SK-N-SH (cell line): ENCODE measurements at regions not wholly inside any gene's neighbourhood (a gene's known extent, or its start where the extent isn't known, plus 50 kb on each side); places are given as distances from the start of the nearest gene placed in this dataset.

ENCODE experiments used
- CTCF ChIA-PET: fragments of 300-600, 350-600 bp; formaldehyde crosslinking; extraction: SDS; loops from one replicate; lab custom pipeline; 2021; lab: Yijun Ruan, JAX
- POLR2A ChIA-PET: fragments of 350-600 bp; sonication (Branson Sonifier 250); formaldehyde crosslinking; extraction: SDS; loops from one replicate; lab custom pipeline; 2020; ENCODE audit warnings: antibody characterized with exemption, inconsistent platforms; lab: Yijun Ruan, JAX
- DNase-seq: peaks from one replicate; pipeline ENCODE4 v3.0.0; 2012
- H2AFZ ChIP-seq: fragments of 200-600 bp; sonication (generic); 2 replicates; pipeline ENCODE4 v1.8.1; 2016; ENCODE audit warnings: antibody characterized with exemption, mild to moderate bottlenecking, low read depth
- H3F3A ChIP-seq: fragments of 200-600 bp; sonication (generic); replicated peaks from 2 replicates; pipeline ENCODE3; 2016; ENCODE audit warnings: antibody characterized with exemption, mild to moderate bottlenecking; ENCODE audit not compliant: insufficient read depth
- H3K27ac ChIP-seq, 2 experiments: fragments of 200-500 bp in 1 of 2; fragments of 200-600 bp in 1 of 2; sonication (Bioruptor generic) in 1 of 2; sonication (generic), shearing (Covaris generic) in 1 of 2; 2 replicates each; pipeline versions ENCODE4 v1.5.1 to v1.6.1; 2014 to 2016; ENCODE audit warnings: low read depth in 2 of 2, inconsistent platforms in 1 of 2, low read length in 1 of 2, mild to moderate bottlenecking in 1 of 2, mixed read lengths in 1 of 2
- H3K27me3 ChIP-seq: fragments of 200-600 bp; sonication (generic), shearing (Covaris generic); 2 replicates; pipeline ENCODE4 v1.6.1; 2016; ENCODE audit warnings: mixed run types; ENCODE audit not compliant: insufficient read depth
- H3K36me3 ChIP-seq, 2 experiments: fragments of 200-500 bp in 1 of 2; fragments of 200-600 bp in 1 of 2; sonication (Bioruptor generic) in 1 of 2; sonication (generic) in 1 of 2; replicated peaks in 1 of 2; 2 replicates each; pipeline versions ENCODE3 to v1.5.1; 2014 to 2016; ENCODE audit warnings: low read length in 1 of 2, mild to moderate bottlenecking in 1 of 2; ENCODE audit not compliant: insufficient read depth in 2 of 2, control insufficient read depth in 1 of 2
- H3K4me1 ChIP-seq, 2 experiments: fragments of 200-500 bp in 1 of 2; fragments of 200-600 bp in 1 of 2; sonication (Bioruptor generic) in 1 of 2; sonication (generic), shearing (Covaris generic) in 1 of 2; 2 replicates each; pipeline versions ENCODE4 v1.5.1 to v1.6.1; 2014 to 2016; ENCODE audit warnings: low read depth in 1 of 2, low read length in 1 of 2, mixed run types in 1 of 2; ENCODE audit not compliant: insufficient read depth in 2 of 2, control insufficient read depth in 1 of 2
- H3K4me2 ChIP-seq: fragments of 200-600 bp; sonication (generic), shearing (Covaris generic); 2 replicates; pipeline ENCODE4 v1.6.1; 2017; ENCODE audit warnings: mixed run types
- H3K4me3 ChIP-seq, 2 experiments: fragments of 200-500 bp in 1 of 2; fragments of 200-600 bp in 1 of 2; sonication (Bioruptor generic) in 1 of 2; sonication (generic), shearing (Covaris generic) in 1 of 2; 2 replicates each; pipeline versions ENCODE4 v1.5.1 to v1.8.1; 2014 to 2016; ENCODE audit warnings: low read depth in 2 of 2, inconsistent platforms in 1 of 2, low read length in 1 of 2, mild to moderate bottlenecking in 1 of 2, mixed read lengths in 1 of 2, moderate library complexity in 1 of 2
- H3K79me2 ChIP-seq: fragments of 200-600 bp; sonication (generic); 2 replicates; pipeline ENCODE4 v1.8.1; 2017; ENCODE audit warnings: mild to moderate bottlenecking; ENCODE audit not compliant: insufficient read depth
- H3K9ac ChIP-seq: fragments of 200-600 bp; sonication (generic); 2 replicates; pipeline ENCODE4 v1.6.1; 2017; ENCODE audit warnings: mixed run types
- H3K9me2 ChIP-seq: fragments of 200-600 bp; sonication (generic); 2 replicates; pipeline ENCODE4 v1.6.1; 2017; ENCODE audit warnings: mixed run types
- H3K9me3 ChIP-seq: fragments of 200-600 bp; sonication (generic); 2 replicates; pipeline ENCODE4 v1.6.1; 2017; ENCODE audit warnings: mixed run types, mild to moderate bottlenecking, moderate library complexity
- H4K20me1 ChIP-seq: fragments of 200-600 bp; sonication (generic); 2 replicates; pipeline ENCODE4 v1.6.1; 2017; ENCODE audit warnings: mild to moderate bottlenecking, mixed run types; ENCODE audit not compliant: insufficient read depth
- ELF1 ChIP-seq: IDR thresholded peaks from 2 replicates; pipeline ENCODE4 v1.4.0; 2012
- FOSL2 ChIP-seq: IDR thresholded peaks from 2 replicates; pipeline ENCODE4 v1.4.0; 2012; ENCODE audit warnings: low read depth, mild to moderate bottlenecking, moderate library complexity, borderline replicate concordance
- FOXJ3 ChIP-seq: sonication (generic); formaldehyde crosslinking; IDR thresholded peaks from 2 replicates; pipeline ENCODE4 v1.5.1; 2020; ENCODE audit warnings: mild to moderate bottlenecking, missing genetic modification reagents
- GABPA ChIP-seq: IDR thresholded peaks from 2 replicates; pipeline ENCODE4 v1.4.0; 2012; ENCODE audit warnings: low read depth, mild to moderate bottlenecking
- JUND ChIP-seq: IDR thresholded peaks from 2 replicates; pipeline ENCODE4 v1.4.0; 2012
- NRF1 ChIP-seq: IDR thresholded peaks from 2 replicates; pipeline ENCODE4 v1.6.1; 2012; ENCODE audit warnings: low read depth, mild to moderate bottlenecking, low read length
- POLR2AphosphoS5 ChIP-seq: IDR thresholded peaks from 2 replicates; pipeline ENCODE4 v1.6.1; 2012; ENCODE audit warnings: low read depth, low read length
- RCOR1 ChIP-seq: fragments of 150-350 bp; IDR thresholded peaks from 2 replicates; pipeline ENCODE4 v1.6.1; 2017; ENCODE audit warnings: antibody characterized with exemption, low read length
- SIN3A ChIP-seq: IDR thresholded peaks from 2 replicates; pipeline ENCODE4 v1.6.1; 2012; ENCODE audit warnings: low read depth, mild to moderate bottlenecking, low read length, moderate library complexity, borderline replicate concordance
- SMC3 ChIP-seq: IDR thresholded peaks from 2 replicates; pipeline ENCODE4 v1.6.1; 2012; ENCODE audit warnings: low read depth, low read length, improper control_type of control experiment
- TAF1 ChIP-seq: IDR thresholded peaks from 2 replicates; pipeline ENCODE4 v1.6.1; 2012; ENCODE audit warnings: low read depth, mild to moderate bottlenecking, low read length, moderate library complexity, borderline replicate concordance
- TCF12 ChIP-seq: IDR thresholded peaks from 2 replicates; pipeline ENCODE4 v1.4.0; 2012
- TEAD4 ChIP-seq: IDR thresholded peaks from 2 replicates; pipeline ENCODE4 v1.4.0; 2012; ENCODE audit warnings: mild to moderate bottlenecking, borderline replicate concordance; ENCODE audit not compliant: insufficient read depth
- YY1 ChIP-seq: IDR thresholded peaks from 2 replicates; pipeline ENCODE4 v1.4.0; 2012; ENCODE audit warnings: low read depth, mild to moderate bottlenecking
- WGBS: methylation state at CpG from one replicate; pipeline ENCODE4 v1.1.6; 2017; ENCODE audit warnings: low lambda C conversion rate; 5-methylcytosine and 5-hydroxymethylcytosine counted together
- TF ChIP-seq, protein P1 (sequence below): fragments of 150-350 bp; IDR thresholded peaks from 2 replicates; pipeline ENCODE4 v1.6.1; 2016; ENCODE audit warnings: mild to moderate bottlenecking, low read depth, low read length
- TF ChIP-seq, protein P2 (sequence below): IDR thresholded peaks from 2 replicates; pipeline ENCODE4 v1.4.0; 2012; ENCODE audit warnings: low read depth
- TF ChIP-seq, protein P3 (sequence below): IDR thresholded peaks from 2 replicates; pipeline ENCODE4; 2012
- TF ChIP-seq, protein P4 (sequence below): IDR thresholded peaks from 2 replicates; pipeline ENCODE4 v1.4.0; 2012; ENCODE audit warnings: low read depth, borderline replicate concordance
- TF ChIP-seq, protein P5 (sequence below): IDR thresholded peaks from 2 replicates; pipeline ENCODE4 v1.6.1; 2012; ENCODE audit warnings: mild to moderate bottlenecking, low read depth, low read length, moderate library complexity

DNA sequence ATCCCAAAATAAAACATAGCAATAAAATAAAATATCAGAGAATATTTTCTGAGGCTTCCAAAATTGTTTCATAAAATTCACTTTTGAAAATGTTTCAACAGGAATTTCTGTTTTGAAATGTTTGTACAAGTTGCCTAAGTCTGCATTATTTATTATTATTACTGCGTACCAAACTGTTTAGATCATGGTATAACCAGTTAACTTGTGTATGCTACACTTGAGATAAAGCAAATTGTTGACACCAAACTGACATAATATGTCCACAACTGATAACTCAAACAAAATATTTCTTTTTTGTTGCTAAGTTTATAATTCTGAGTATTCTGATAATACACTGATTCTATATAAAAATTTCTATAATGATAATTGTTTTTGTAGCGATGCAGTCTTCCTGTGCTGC, 531.8 kb upstream of the EYS start:
- CTCF ChIA-PET: no interaction called here
- TF ChIP-seq JUND: no peak
- no peak for TF ChIP-seq TCF12
- no peak for TF ChIP-seq TEAD4
- TF ChIP-seq RCOR1: no peak
- no peak for TF ChIP-seq FOSL2
- TF ChIP-seq TAF1: no peak
- no peak for TF ChIP-seq SMC3
- no peak for TF ChIP-seq SIN3A
- TF ChIP-seq POLR2AphosphoS5: no peak
- TF ChIP-seq, protein P1, sequence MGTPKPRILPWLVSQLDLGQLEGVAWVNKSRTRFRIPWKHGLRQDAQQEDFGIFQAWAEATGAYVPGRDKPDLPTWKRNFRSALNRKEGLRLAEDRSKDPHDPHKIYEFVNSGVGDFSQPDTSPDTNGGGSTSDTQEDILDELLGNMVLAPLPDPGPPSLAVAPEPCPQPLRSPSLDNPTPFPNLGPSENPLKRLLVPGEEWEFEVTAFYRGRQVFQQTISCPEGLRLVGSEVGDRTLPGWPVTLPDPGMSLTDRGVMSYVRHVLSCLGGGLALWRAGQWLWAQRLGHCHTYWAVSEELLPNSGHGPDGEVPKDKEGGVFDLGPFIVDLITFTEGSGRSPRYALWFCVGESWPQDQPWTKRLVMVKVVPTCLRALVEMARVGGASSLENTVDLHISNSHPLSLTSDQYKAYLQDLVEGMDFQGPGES: no peak
- no peak for TF ChIP-seq GABPA
- TF ChIP-seq, protein P2, sequence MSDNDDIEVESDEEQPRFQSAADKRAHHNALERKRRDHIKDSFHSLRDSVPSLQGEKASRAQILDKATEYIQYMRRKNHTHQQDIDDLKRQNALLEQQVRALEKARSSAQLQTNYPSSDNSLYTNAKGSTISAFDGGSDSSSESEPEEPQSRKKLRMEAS: no peak
- TF ChIP-seq NRF1: no peak
- no peak for TF ChIP-seq YY1
- TF ChIP-seq, protein P3, sequence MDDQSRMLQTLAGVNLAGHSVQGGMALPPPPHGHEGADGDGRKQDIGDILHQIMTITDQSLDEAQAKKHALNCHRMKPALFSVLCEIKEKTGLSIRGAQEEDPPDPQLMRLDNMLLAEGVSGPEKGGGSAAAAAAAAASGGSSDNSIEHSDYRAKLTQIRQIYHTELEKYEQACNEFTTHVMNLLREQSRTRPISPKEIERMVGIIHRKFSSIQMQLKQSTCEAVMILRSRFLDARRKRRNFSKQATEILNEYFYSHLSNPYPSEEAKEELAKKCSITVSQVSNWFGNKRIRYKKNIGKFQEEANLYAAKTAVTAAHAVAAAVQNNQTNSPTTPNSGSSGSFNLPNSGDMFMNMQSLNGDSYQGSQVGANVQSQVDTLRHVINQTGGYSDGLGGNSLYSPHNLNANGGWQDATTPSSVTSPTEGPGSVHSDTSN: no peak
- TF ChIP-seq, protein P4, sequence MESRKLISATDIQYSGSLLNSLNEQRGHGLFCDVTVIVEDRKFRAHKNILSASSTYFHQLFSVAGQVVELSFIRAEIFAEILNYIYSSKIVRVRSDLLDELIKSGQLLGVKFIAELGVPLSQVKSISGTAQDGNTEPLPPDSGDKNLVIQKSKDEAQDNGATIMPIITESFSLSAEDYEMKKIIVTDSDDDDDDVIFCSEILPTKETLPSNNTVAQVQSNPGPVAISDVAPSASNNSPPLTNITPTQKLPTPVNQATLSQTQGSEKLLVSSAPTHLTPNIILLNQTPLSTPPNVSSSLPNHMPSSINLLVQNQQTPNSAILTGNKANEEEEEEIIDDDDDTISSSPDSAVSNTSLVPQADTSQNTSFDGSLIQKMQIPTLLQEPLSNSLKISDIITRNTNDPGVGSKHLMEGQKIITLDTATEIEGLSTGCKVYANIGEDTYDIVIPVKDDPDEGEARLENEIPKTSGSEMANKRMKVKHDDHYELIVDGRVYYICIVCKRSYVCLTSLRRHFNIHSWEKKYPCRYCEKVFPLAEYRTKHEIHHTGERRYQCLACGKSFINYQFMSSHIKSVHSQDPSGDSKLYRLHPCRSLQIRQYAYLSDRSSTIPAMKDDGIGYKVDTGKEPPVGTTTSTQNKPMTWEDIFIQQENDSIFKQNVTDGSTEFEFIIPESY: no peak
- TF ChIP-seq FOXJ3 (CRISPR knock-in tag): no peak
- TF ChIP-seq, protein P5, sequence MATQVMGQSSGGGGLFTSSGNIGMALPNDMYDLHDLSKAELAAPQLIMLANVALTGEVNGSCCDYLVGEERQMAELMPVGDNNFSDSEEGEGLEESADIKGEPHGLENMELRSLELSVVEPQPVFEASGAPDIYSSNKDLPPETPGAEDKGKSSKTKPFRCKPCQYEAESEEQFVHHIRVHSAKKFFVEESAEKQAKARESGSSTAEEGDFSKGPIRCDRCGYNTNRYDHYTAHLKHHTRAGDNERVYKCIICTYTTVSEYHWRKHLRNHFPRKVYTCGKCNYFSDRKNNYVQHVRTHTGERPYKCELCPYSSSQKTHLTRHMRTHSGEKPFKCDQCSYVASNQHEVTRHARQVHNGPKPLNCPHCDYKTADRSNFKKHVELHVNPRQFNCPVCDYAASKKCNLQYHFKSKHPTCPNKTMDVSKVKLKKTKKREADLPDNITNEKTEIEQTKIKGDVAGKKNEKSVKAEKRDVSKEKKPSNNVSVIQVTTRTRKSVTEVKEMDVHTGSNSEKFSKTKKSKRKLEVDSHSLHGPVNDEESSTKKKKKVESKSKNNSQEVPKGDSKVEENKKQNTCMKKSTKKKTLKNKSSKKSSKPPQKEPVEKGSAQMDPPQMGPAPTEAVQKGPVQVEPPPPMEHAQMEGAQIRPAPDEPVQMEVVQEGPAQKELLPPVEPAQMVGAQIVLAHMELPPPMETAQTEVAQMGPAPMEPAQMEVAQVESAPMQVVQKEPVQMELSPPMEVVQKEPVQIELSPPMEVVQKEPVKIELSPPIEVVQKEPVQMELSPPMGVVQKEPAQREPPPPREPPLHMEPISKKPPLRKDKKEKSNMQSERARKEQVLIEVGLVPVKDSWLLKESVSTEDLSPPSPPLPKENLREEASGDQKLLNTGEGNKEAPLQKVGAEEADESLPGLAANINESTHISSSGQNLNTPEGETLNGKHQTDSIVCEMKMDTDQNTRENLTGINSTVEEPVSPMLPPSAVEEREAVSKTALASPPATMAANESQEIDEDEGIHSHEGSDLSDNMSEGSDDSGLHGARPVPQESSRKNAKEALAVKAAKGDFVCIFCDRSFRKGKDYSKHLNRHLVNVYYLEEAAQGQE: no peak
- no peak for TF ChIP-seq ELF1
- TF ChIP-seq, all 33 proteins: peak for 0
- Histone ChIP-seq H3K9ac (no peak overlapping the region), H3K9me3 (no peaks in the 10 kb centered on the region), H3F3A (no peaks in the 10 kb centered on the region), H3K27me3 (no peaks in the 10 kb centered on the region), H3K36me3 (no peaks in the 10 kb centered on the region), H3K9me2 (no peaks in the 10 kb centered on the region), H2AFZ (no peak overlapping the region), H3K4me1 (no peaks in the 10 kb centered on the region), H4K20me1 (no peaks in the 10 kb centered on the region), H3K79me2 (no peaks in the 10 kb centered on the region), H3K4me3 (no peak overlapping the region), H3K4me2 (no peak overlapping the region), H3K27ac (no peak overlapping the region)
- POLR2A ChIA-PET: no interaction called here
- no peak for DNase-seq
- whole genome bisulfite sequencing: 25% methylated on average over 2 of the region's 2 CpGs
